Prostate gland (tissue), 2 donors: ENCODE measurements at regions not wholly inside any gene's neighbourhood (a gene's known extent, or its start where the extent isn't known, plus 50 kb on each side); places are given as distances from the start of the nearest gene placed in this dataset.

Experiments
- POLR2A ChIP-seq: fragments of 450-650 bp; IDR thresholded peaks from one replicate; pipeline ENCODE4 v1.6.1; 2016; ENCODE audit warnings: antibody characterized with exemption, mild to moderate bottlenecking
- POLR2AphosphoS5 ChIP-seq: sonication (generic); formaldehyde crosslinking; IDR thresholded peaks from one replicate; pipeline ENCODE4 v1.6.1; 2017; ENCODE audit warnings: antibody characterized with exemption
- TF ChIP-seq, protein P1 (sequence below), 4 experiments: fragments of 200-600 bp in 2 of 4; fragments of 450-650 bp in 2 of 4; sonication (generic) in 2 of 4; IDR thresholded peaks; 1 replicate in 3 of 4; 2 replicates in 1 of 4; pipeline ENCODE4 v1.5.1; 2016 to 2019; ENCODE audit warnings: antibody characterized with exemption in 4 of 4, mild to moderate bottlenecking in 2 of 4, moderate library complexity in 2 of 4

DNA sequence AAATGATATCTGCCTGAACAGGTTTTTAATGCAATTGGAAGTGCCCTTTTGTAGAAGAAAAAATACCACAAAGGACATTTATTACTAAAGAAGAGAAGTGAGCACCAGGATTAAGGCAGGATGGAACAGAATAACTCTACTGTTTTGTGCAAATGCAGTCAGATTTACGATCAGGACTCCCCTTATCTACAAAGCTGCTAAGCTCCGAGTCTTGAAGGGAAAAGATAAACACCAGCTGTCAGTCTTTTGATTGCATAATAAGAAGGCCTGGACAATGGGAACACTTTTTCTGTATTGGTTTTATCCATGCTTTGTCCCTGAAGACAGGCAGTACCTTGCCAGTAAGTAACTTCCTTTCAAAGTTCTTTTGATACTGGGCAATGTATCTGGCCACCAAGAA, 797.9 kb upstream of the SLC35B3 start:
- TF ChIP-seq, protein P1, sequence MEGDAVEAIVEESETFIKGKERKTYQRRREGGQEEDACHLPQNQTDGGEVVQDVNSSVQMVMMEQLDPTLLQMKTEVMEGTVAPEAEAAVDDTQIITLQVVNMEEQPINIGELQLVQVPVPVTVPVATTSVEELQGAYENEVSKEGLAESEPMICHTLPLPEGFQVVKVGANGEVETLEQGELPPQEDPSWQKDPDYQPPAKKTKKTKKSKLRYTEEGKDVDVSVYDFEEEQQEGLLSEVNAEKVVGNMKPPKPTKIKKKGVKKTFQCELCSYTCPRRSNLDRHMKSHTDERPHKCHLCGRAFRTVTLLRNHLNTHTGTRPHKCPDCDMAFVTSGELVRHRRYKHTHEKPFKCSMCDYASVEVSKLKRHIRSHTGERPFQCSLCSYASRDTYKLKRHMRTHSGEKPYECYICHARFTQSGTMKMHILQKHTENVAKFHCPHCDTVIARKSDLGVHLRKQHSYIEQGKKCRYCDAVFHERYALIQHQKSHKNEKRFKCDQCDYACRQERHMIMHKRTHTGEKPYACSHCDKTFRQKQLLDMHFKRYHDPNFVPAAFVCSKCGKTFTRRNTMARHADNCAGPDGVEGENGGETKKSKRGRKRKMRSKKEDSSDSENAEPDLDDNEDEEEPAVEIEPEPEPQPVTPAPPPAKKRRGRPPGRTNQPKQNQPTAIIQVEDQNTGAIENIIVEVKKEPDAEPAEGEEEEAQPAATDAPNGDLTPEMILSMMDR (IDR thresholded peaks at IDR 0.05) = no peak
- no peak for TF ChIP-seq POLR2AphosphoS5
- TF ChIP-seq POLR2A = no peak
